Hepatic stellate cell (primary cell): ENCODE measurements at regions not wholly inside any gene's neighbourhood (a gene's known extent, or its start where the extent isn't known, plus 50 kb on each side); places are given as distances from the start of the nearest gene placed in this dataset.
"Not testable (repeated sequence)": the region's sequence is repeated elsewhere in the genome, so short reads cannot be mapped to it uniquely, and the experiment has no call there.

ENCODE experiments used
- DNase-seq: peaks from one replicate; pipeline ENCODE4 v3.0.0; 2011; ENCODE audit warnings: low spot score

DNA sequence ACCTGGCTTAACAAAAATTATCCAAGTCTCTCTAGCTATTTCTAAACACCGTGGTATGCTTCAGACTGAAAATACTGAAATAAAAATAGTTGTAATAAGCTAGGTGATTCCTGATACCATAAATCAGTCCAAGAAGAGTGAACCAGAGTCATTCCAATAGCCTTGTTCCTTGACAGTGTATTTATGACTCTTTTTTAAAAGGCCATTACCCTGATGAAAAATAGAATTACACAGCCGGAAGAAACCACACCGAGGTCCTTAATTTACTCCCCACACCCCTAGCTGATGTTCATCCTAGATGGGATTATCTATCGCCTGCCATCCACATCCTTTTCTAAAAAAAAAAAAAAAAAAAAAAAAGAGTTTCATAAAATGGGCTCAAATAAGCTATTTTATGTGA lies 457.6 kb upstream of the GRAMD2B start:
- no peak for DNase-seq

DNA sequence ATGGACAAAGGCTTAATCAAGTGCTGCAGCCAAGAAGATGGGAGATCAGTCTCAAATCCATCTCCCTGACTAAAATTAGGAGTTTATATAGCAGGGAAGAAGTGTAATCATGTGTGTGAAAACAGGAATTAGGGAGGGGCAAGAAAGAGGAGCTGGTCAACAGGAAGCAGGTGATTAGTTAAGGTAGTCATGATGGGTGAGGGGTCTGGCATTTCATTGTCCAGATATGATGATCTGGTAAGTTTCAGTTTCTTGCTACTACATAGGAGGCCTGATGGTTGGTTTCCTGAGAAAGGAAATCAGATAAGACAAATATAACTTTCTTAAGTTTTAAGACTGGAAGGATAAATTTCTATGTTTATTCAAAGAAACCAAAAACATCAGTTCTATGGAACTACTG lies 455.6 kb upstream of the GRAMD2B start:
- no peak for DNase-seq

DNA sequence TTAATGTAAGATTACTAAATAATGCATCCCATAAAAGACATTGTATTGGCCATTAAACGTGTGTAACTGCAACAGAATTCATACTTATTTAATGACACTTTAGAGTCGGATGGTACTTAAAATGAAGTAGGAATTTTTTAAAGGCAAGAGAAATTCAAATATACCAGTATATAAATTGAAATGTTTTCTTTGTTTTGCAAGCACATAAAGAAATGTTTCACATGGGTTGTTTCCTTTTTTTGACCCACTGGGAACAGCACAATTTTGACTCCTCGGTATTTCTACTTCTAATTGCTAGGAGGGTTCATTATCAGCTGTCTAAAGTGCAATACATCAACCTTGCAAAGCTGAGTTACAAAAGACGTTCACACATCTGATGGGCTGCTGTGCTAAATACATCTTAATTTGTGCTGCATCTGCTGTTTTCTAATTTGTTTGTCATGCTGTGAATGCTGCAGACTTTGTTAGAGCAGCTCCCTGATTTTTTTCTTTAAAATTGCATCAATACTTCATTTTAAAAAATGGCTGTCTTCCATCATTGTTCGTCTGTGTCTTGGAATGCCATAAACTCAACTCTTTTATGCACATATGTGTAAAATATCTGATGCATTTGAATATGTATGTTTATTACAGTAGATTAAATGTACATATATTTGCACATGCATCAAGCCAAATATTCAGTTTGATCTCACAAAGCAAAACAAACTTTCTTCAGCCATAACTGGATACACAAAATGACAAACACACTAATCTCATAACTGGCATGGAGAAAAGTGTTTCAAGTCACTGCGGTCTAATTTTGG lies 454.0 kb upstream of the GRAMD2B start:
- no peak for DNase-seq

DNA sequence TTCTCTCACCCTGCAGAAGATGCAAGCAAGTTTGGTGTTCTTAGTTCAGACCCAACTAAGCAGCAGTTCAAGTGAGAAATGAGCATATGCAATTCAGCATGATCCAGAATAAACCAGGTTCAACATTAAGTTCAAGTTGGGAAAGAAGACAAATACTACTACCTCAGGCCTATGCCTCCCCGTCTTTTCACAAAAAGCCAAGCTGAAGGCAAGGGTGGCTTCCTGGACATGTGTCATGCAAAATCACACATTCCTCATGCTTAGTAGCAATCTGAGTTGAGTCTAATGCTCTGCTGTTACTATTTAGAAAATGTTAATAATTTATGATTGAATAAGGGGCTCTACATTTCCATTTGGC lies 453.4 kb upstream of the GRAMD2B start:
- DNase-seq, result no peak

DNA sequence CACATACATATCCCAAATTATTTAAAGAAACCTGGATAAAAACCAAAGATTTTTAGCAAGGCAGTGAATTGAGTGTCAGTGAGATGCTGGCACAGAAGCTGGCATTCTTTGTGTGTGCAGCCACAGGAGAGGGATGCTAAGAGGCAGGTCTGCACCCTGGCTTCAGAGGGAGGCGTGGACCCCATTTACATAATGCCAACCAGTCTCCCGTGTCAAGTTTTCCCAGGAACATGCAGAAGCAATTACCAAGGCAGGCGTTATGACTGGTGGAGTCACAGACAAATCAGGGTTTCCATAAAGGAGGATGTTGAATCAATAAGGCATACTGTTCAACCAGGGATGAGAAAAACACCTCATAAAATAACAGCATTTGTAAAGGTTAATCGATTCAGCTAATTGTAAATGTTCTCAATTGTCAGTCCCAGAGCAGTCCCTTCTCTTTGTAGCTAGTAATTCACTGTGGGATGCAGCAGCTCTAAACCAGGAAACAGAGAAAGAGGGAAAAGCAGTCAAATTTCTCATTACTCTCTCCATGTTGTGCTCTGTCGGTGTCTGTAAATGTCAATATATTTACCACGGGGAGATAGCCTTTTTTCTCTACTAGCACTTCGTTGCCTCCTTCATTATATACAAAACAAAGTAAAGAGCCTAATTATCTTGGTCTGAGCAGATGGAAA lies 452.4 kb upstream of the GRAMD2B start:
- DNase-seq, result no peak

DNA sequence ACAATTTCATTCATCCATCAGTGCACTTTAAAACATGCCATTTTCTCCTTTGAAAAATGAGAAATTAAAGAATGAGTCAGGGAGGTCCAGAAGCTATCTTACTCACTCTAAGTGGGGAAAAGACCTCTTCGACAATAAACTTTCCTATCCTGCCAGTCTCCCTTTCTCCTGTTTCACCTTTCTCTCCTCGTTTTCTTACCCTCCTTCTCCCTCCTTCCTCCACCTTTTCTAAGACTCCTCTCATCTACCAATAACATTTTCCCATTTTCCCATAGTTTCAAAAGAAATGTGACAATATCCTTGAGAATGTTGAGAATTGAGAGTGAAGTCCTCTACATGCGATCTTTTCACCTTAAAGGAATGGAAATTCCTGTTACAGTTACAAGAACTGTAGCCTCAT lies 450.5 kb upstream of the GRAMD2B start:
- no peak for DNase-seq

DNA sequence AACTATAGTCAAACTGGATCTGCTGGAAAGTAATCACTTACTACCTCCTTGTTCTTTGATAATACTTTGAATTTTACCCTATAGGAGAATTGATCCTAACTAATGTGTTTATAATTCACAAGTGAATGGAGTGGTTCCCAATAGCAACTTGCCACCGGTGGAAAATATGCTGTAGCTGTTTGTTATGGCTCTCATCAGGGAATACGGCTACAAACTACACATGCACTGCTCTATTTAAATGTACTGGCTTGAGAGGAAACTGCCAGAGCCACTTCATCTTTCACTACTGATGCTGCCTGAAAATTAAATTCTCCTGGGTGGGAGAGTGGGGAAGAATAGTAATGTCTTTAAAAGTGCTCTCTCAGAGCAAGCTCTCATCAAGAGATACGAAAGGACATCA lies 448.5 kb upstream of the GRAMD2B start:
- DNase-seq, result no peak

DNA sequence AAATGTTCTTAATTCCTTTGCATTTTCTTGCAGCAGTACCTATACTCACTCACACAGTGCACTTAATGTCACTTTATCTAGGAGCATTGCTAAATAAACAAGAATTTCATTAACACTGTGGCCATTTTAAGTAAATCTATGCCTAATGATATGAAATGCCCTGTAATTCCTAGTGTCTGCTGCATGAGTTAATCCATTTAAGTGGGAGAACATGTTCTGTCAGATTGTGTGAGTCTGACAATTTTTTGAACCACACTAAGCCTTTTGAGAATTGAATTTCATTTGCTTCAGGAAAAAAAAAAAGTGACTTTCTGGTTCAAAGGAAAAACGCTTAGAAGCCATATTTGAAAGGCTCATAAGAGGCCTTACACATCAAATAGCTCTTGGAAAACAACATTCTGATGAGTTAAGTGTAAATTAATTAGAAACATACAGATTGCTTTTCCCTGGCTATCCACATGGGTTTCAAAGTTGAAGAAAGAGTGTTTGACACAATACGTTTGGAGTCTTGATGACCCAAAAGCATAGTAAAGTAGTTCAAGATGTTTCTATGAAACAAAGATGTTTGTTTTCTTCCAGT lies 446.7 kb upstream of the GRAMD2B start:
- DNase-seq, result no peak

DNA sequence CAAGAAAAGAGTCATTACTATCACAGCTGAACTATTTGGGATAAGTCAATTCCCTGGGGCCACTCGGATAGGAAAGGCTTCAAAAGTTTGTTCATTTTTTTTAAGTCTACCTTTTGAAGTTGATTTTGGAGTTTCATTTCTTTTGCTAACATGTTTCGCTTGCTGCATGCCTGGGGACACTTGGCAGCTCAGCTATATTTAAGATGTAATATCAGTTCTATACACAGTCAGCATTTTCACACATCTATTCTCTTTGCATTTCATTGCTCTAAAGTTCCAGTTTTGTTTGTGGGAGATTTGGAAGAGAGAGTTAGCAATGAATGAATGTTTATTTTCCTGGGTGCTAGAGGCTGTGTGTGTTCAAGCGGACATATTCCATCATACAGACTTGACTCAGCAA lies 445.2 kb upstream of the GRAMD2B start:
- DNase-seq, result no peak

DNA sequence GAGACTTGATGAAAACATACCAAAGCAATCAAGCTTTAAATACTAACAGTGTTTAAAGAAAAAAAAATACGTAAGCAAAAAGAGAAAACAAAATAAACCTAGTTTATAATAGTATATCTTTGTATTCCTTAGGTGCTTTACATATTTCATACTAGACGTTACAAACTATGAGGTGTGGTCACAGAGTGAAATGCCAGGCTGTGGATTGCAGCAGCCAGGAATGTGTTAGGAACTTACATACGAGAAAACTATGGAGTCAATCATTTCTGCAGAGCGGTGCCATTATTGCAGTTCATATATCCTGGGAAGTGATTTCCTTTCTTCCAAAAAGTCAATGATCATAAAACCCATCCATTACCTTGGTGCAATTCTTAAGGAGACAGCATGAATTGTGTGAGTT lies 443.6 kb upstream of the GRAMD2B start:
- no peak for DNase-seq

DNA sequence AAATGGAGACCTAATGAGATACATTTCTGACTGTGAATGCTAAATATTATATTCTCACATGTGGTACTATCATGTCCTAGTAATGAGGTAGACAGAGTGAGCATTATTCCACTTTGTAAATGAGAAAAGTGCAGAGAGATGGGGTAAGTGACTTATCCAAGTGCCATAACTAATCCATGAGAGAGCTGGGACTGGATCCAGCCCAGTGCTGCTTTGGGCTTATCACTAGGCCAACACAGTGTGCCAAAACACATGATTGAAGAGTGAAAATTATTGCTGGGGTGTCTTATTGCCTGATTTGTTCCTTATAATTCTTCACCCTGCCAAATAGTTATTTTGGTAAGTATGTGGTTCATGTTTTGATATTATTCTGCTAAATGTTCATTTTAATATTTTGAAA lies 442.2 kb upstream of the GRAMD2B start:
- no peak for DNase-seq

DNA sequence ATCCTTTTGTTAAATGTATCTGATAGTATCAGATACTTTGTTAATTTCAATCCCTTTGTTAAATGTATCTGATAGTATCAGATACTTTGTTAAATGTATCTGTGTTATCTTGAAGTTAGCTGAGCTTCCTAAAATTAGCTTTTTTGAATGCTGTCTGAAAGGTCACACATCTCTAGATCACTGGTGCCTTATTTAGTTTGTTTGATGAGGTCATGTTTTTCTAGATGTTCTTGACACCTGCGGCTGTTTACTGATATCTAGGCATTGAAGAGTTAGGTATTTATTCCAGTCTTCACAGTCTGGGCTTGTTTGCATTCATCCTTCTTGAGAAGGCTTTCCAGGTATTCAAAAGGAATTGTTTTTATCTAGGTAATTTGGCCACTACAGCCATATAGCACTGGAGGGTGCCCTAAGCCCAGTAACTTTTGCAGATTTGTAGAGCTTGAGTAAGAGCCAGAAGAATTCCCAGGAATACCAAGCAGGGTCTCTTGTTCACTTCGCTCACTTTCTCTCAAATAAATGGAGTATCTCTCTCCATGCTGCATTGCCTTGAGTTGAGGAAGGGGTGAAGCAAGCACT lies 435.4 kb upstream of the GRAMD2B start:
- no peak for DNase-seq

DNA sequence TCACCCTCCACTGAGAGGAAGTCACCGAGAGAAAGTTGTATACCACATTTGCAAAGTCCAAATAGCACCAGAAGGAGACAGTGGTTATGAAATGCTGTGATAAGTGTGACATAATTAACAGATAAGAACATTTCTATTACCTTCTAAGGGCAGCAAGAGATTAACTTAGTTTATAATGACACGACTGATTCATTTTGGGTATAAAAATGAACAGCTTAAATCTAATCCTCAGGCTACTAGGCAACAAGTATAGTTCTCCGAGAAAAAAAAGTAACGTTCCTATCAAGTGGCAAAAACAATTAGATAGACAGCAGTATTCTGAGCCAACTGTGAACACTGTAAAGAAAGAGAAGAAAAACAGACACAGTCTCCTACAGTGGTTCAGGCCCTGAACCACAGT lies 431.2 kb upstream of the GRAMD2B start:
- DNase-seq, result no peak

DNA sequence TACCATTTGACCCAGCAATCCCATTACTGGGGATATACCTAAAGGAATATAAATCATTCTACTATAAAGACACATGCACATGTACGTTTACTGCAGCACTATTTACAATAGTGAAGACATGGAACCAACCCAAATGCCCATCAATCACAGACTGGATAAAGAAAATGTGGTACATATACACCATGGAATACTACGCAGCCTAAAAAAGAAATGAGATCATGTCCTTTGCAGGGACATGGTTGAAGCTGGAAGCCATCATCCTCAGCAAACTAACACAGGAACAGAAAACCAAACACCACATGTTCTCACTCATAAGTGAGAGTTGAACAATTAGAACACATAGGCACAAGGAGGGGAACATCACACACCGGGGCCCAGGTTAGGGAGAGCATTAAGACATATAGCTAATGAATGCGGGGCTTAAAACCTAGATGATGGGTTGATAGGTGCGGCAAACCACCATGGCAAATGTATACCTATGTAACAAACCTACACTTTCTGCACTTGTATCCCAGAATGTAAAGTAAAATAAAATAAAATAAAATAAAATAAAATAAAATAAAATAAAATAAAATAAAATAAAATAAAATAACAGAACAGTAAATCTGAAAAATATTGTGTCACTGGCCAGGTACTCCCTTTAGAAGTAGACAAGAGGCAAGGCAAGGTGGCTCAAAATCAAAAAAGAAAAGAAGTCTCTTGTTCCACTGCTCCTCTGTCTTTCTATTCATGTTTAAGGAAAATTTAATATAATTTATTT lies 423.8 kb upstream of the GRAMD2B start:
- DNase-seq, result not testable (repeated sequence)

DNA sequence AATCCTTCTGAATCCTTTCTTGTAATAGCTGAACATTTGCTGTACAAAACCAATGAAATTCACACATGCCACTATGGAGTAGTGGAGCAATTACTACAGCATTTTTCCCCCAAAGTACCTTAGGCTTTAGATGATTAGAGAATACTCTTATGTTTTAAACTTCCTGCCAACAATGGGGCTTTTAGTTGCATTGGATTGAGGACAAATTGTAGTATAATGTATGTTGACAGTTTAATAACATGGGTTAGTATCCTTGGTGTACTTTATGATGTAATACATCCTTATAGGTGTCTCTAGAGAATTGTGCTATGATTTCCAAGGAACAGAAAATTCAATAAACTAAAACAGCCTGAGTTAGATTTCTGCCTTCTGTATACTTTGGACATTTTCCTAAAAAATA lies 422.7 kb upstream of the GRAMD2B start:
- DNase-seq, result no peak

DNA sequence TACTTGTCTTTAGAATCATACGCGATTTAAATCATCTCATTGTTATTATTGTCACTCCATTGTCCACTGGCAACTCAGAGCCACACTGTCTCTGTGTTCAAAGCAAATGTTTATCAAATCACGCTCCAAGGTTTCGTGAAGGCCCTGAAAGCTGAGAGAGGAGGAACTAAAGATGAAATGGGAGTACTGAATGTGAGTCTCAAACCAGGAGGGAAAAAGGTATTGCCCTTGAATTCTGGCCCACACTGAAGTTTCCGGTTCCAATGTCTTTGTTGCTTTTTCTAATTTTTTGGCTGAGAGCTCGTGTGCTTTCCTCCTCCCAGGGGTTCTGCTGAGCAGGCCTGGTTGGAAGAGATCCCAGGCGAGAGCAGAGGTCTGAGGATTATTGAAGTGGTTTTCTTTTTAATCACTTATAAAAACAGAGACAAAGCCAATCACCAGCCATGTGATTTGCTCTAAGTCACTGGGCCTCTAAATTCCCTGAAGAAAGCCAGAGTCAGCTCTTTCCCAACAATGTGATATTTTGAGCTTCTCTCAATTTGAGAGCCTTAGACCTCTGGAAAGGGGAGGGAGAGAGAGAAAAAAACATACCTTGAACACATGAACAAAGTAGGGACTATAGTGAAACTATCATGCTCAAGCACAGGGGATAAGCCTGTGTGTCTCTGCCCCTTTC lies 420.8 kb upstream of the GRAMD2B start:
- peak; percentile 32 for DNase-seq

DNA sequence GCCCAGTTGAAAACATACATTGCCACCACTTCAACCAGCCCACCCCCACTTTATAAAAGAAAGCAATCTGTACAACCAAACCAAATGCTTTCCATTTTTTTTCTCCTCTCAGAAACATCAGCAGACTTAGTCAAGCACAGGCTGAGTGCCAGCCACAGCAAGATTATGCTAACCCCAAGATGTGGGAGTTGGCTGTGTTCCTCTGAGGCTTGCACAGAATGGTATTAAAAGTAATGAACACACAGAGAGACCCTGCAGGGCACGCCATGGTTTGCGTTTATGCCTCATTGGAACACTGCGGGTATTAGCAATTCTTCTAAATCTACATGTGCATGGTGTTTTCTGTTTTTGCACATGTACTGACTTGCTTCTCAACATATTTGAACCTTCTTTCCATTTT lies 419.9 kb upstream of the GRAMD2B start:
- peak; percentile 27 for DNase-seq

DNA sequence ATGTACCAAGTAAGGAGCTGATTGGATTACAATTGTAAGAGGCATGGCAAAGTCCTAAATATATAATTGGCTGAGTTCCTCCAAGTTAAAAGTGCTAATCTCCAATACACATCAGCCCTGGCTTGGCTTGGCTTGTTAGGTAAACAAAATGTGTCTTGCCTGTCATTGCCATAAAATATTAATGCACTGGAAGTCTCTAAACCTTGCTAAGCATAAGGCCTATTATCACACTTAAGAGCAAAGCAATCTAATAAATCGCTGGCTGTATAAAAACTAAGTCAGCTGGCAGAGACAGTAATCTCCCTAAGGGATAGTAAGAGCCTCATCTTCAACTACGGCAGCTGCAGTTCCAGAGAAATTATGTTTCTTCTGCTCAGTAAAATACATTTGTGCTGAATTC lies 418.6 kb upstream of the GRAMD2B start:
- DNase-seq, result no peak

DNA sequence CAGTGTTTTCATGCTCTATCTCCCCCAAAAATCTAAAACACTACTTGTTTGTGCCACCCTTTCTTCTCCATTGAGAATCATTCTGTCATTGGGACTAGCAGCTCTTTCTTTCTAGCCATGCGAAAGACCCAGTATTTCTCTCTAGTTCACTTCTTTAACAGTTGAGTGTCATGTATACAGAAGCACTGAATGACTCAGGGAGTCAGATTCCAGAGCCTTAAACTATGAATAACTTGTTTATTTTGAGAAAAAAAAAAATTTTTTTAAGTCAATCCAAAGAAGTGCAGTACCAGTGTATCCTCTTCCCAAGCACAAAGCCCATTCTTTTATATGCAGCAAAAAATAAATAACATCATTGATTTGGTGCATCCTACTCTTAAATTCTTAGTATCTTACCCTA lies 415.4 kb upstream of the GRAMD2B start:
- DNase-seq, result peak; percentile 21

DNA sequence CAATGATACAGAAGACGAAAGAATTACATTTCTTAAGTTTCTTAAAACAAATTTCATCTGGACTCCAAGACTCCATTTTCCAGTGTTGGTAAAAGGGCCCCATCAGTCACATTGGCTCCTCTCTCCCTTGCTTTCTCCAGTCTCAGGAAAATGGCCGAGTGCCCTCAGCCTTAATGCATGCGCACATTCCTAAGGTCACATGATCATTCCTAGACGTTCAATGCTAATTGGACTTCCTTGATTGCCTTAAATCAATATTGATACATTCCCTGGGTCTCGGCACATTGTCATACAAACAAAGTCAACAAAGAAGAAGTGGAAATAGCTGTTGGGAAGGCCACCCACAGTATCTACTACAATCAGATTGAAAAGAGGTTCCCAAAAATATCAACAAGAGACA lies 413.6 kb upstream of the GRAMD2B start:
- DNase-seq, result no peak

DNA sequence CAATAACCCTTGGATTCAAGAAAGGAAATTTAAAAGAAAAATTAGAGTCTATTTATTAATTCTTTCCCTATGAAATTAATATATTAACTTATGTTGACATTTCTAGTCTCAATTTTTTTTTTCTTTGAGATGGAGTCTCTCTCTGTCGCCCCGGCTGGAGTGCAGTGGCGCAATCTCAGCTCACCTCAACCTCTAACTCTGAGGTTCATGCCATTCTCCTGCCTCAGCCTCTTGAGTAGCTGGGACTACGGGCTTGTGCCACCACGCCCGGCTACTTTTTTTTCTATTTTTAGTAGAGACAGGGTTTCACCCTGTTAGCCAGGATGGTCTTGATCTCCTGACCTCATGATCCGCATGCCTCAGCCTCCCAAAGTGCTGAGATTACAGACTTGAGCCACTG lies 411.7 kb upstream of the GRAMD2B start:
- not testable (repeated sequence) for DNase-seq

DNA sequence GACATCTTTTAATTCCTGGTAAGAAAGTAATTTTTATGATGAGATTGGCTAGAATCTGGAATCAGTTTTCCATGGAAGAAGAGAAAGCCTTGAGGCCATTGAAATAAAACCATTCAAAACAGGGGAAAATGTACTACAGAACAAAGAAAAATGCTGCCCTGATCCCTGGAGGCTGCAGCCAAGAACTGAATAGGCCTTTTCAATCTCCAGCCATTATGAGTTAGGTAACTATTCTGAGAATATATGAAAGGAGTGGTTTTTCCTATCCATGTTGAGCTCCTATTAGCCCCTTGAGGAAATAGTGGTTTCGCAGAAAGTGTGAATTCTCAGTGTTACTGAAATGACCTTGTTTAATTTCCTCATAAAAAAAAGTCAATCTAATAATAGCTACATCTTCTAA lies 408.5 kb upstream of the GRAMD2B start:
- DNase-seq, result no peak
